WTC11 (cell line): ENCODE measurements at regions not wholly inside any gene's neighbourhood (a gene's known extent, or its start where the extent isn't known, plus 50 kb on each side); places are given as distances from the start of the nearest gene placed in this dataset.

Experiments
- ATAC-seq: fragments of 200-7000 bp; cut with Tn5 transposase; 2 replicates; pipeline ENCODE4 v1.10.0; 2021; ENCODE audit warnings: mild to moderate bottlenecking, moderate library complexity
- CTCF ChIA-PET: fragments of 300-600 bp; sonication (Branson Sonifier 250); formaldehyde crosslinking; loops from one replicate; lab custom pipeline; 2021; ENCODE audit warnings: antibody characterized with exemption; lab: Charles Lee
- POLR2A ChIA-PET: fragments of 350-600 bp; sonication (Branson Sonifier 250); formaldehyde crosslinking; loops from one replicate; lab custom pipeline; 2021; ENCODE audit warnings: antibody characterized with exemption; lab: Charles Lee
- DNase-seq: peaks from one replicate; pipeline ENCODE4 v3.0.0; 2021; ENCODE audit warnings: low spot score
- H3K27ac Mint-ChIP-seq: 2 replicates; pipeline ENCODE4 v1.8.0; 2021; ENCODE audit warnings: mixed read lengths
- H3K27me3 Mint-ChIP-seq: 2 replicates; pipeline ENCODE4 v1.8.0; 2021; ENCODE audit warnings: low read depth, mild to moderate bottlenecking, moderate library complexity, mixed read lengths
- H3K36me3 Mint-ChIP-seq: 2 replicates; pipeline ENCODE4 v1.8.0; 2021; ENCODE audit warnings: mixed read lengths
- H3K4me1 Mint-ChIP-seq: 2 replicates; pipeline ENCODE4 v1.8.0; 2022; ENCODE audit warnings: mixed read lengths
- H3K4me3 Mint-ChIP-seq: 2 replicates; pipeline ENCODE4 v1.8.0; 2021; ENCODE audit warnings: mild to moderate bottlenecking, moderate library complexity, mixed read lengths
- H3K9me3 Mint-ChIP-seq: 2 replicates; pipeline ENCODE4 v1.8.0; 2021; ENCODE audit warnings: mixed read lengths
- CREB1 ChIP-seq: sonication (generic); formaldehyde crosslinking; IDR thresholded peaks from 2 replicates; pipeline ENCODE4 v1.8.0; 2023; ENCODE audit warnings: mild to moderate bottlenecking, missing genetic modification reagents
- CREM ChIP-seq: sonication (generic); formaldehyde crosslinking; IDR thresholded peaks from 2 replicates; pipeline ENCODE4 v1.8.1; 2022; ENCODE audit warnings: mild to moderate bottlenecking, missing genetic modification reagents, moderate library complexity
- FOXJ3 ChIP-seq: sonication (generic); formaldehyde crosslinking; IDR thresholded peaks from 2 replicates; pipeline ENCODE4 v1.9.0; 2021; ENCODE audit warnings: missing genetic modification reagents, mild to moderate bottlenecking, borderline replicate concordance
- NR1H2 ChIP-seq: sonication (generic); formaldehyde crosslinking; IDR thresholded peaks from 2 replicates; pipeline ENCODE4 v1.9.0; 2021; ENCODE audit warnings: mild to moderate bottlenecking, moderate library complexity, missing genetic modification reagents
- NR2C2 ChIP-seq: sonication (generic); formaldehyde crosslinking; IDR thresholded peaks from 2 replicates; pipeline ENCODE4 v1.8.0; 2022; ENCODE audit warnings: mild to moderate bottlenecking, missing genetic modification reagents
- SOX15 ChIP-seq: fragments of 250-450 bp; sonication (Bioruptor Pico); IDR thresholded peaks from 2 replicates; pipeline ENCODE4 v1.9.0; 2021; ENCODE audit warnings: mild to moderate bottlenecking
- ZBTB21 ChIP-seq: sonication (generic); formaldehyde crosslinking; IDR thresholded peaks from 2 replicates; pipeline ENCODE4 v1.8.1; 2023; ENCODE audit warnings: mild to moderate bottlenecking, missing genetic modification reagents, borderline replicate concordance
- ZNF121 ChIP-seq: sonication (generic); formaldehyde crosslinking; IDR thresholded peaks from 2 replicates; pipeline ENCODE4 v1.8.0; 2023; ENCODE audit warnings: missing genetic modification reagents
- ZNF423 ChIP-seq: fragments of 250-450 bp; sonication (Bioruptor Pico); IDR thresholded peaks from 2 replicates; pipeline ENCODE4 v2.1.2; 2022; ENCODE audit warnings: mild to moderate bottlenecking, moderate library complexity
- TF ChIP-seq, protein P1 (sequence below): fragments of 250-450 bp; sonication (Bioruptor Pico); conservative IDR thresholded peaks from 2 replicates; pipeline ENCODE4 v1.9.0; 2021; ENCODE audit warnings: mild to moderate bottlenecking
- TF ChIP-seq, protein P2 (sequence below): sonication (generic); formaldehyde crosslinking; IDR thresholded peaks from 2 replicates; pipeline ENCODE4 v1.8.1; 2022; ENCODE audit warnings: mild to moderate bottlenecking, missing genetic modification reagents, moderate library complexity, borderline replicate concordance
- TF ChIP-seq, protein P3 (sequence below): sonication (generic); formaldehyde crosslinking; IDR thresholded peaks from 2 replicates; pipeline ENCODE4 v1.8.0; 2022; ENCODE audit warnings: missing genetic modification reagents
- TF ChIP-seq, protein P4 (sequence below): sonication (generic); formaldehyde crosslinking; IDR thresholded peaks from 2 replicates; pipeline ENCODE4 v1.8.0; 2022; ENCODE audit warnings: mild to moderate bottlenecking, missing genetic modification reagents
- TF ChIP-seq, protein P5 (sequence below): sonication (generic); formaldehyde crosslinking; IDR thresholded peaks from 2 replicates; pipeline ENCODE4 v1.8.1; 2023; ENCODE audit warnings: mild to moderate bottlenecking, moderate library complexity, missing genetic modification reagents
- TF ChIP-seq, protein P6 (sequence below): fragments of 250-450 bp; sonication (Bioruptor Pico); IDR thresholded peaks from 2 replicates; pipeline ENCODE4 v1.9.0; 2021; ENCODE audit warnings: mild to moderate bottlenecking, borderline replicate concordance
- TF ChIP-seq, protein P7 (sequence below): fragments of 250-450 bp; sonication (Bioruptor Pico); IDR thresholded peaks from 2 replicates; pipeline ENCODE4 v1.9.0; 2021; ENCODE audit warnings: mild to moderate bottlenecking

DNA sequence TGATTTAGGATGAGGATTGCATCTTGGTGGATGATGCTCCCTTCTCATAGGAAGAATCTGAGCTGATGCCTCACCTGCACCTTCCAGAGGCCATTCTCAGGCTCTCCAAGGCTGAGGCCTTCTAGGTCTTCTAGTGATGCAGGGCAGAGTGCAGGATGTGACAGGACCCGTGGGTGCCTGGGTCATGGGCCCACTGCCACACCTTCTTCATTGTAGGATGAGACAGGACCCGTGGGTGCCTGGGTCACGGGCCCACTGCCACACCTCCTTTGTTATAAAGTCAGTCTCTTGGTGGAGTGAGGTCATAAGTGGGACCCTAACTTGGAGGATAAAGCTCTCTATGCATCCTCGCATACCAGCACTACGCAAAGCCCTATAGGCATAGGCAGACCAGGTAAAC is 109.9 kb upstream of the TCERG1L start (continued):
- no peak for TF ChIP-seq NR2C2
- TF ChIP-seq, protein P1, sequence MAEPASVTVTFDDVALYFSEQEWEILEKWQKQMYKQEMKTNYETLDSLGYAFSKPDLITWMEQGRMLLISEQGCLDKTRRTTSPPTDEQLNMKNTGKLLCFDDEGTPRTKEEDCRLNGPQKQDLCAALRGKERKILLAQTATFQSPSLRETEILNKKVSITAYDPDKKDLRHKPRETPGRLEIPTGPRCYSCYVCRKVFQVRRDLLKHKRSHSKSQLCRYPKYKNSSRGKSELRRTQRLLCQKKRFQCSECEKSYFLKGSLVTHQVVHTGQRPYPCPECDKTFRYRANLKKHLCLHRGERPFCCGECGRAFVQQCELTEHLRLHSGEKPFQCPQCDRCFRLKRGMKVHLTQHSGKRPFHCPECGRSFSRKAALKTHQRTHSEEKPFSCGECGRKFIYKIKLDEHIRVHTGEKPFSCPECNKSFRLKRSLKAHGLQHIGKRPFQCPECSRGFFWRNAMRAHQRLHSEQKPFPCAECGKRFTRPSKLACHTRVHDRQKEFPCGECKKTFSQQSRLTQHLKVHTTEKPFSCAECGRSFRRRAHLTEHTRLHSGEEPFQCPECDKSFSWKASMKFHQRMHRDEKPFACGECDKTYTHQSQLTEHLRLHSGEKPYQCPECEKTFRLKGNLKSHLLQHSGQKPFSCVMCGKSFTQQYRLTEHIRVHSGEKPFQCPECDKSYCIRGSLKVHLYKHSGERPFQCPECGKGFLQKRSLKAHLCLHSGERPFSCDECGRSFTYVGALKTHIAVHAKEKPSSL, result no peak
- TF ChIP-seq SOX15 (CRISPR knock-in tag), result no peak

DNA sequence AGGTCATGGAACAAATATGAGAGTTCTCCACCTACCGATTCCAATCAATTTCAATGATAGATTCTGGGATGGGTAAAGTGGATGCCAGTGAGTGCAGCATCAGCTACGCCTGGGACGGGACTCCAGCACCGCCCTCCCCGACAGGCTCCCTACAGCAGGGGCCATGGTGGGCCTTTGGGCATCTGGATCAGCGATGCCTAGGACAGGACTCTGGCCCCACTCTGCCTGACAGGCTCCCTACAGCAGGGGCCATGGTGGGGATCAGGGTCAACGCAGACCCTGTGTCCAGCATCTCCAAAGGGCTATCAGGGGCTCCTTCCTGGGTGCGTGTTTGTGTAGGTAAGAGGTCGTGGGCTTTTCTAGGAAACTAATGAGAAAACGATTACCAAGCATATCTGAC is 111.2 kb upstream of the TCERG1L start:
- no peak overlapping the region for H3K27ac Mint-ChIP-seq

More for the DNA sequence above, 111.2 kb upstream of the TCERG1L start:
- ChIA-PET CTCF (interaction anchor here (1.6 kb wide), 1 partner anchor 31 kb away, joined by 3 read pairs; no protein-coding TSS in a partner anchor), POLR2A (no interaction called here)
- Mint-ChIP-seq H3K36me3 (peaks cover 72% of the 10 kb centered on the region), H3K4me1 (no peaks in the 10 kb centered on the region), H3K27me3 (no peaks in the 10 kb centered on the region), H3K4me3 (no peak overlapping the region), H3K9me3 (peaks cover 73% of the 10 kb centered on the region)
- no peak for DNase-seq
- TF ChIP-seq CREM (CRISPR knock-in tag) (no peak), SOX15 (CRISPR knock-in tag) (no peak), FOXJ3 (CRISPR knock-in tag) (no peak), ZBTB21 (no peak), ZNF423 (CRISPR knock-in tag) (no peak), CREB1 (no peak), NR1H2 (CRISPR knock-in tag) (no peak), ZNF121 (CRISPR knock-in tag) (no peak)
- TF ChIP-seq, protein P2, sequence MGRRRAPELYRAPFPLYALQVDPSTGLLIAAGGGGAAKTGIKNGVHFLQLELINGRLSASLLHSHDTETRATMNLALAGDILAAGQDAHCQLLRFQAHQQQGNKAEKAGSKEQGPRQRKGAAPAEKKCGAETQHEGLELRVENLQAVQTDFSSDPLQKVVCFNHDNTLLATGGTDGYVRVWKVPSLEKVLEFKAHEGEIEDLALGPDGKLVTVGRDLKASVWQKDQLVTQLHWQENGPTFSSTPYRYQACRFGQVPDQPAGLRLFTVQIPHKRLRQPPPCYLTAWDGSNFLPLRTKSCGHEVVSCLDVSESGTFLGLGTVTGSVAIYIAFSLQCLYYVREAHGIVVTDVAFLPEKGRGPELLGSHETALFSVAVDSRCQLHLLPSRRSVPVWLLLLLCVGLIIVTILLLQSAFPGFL (CRISPR knock-in tag), result no peak
- TF ChIP-seq, protein P3, sequence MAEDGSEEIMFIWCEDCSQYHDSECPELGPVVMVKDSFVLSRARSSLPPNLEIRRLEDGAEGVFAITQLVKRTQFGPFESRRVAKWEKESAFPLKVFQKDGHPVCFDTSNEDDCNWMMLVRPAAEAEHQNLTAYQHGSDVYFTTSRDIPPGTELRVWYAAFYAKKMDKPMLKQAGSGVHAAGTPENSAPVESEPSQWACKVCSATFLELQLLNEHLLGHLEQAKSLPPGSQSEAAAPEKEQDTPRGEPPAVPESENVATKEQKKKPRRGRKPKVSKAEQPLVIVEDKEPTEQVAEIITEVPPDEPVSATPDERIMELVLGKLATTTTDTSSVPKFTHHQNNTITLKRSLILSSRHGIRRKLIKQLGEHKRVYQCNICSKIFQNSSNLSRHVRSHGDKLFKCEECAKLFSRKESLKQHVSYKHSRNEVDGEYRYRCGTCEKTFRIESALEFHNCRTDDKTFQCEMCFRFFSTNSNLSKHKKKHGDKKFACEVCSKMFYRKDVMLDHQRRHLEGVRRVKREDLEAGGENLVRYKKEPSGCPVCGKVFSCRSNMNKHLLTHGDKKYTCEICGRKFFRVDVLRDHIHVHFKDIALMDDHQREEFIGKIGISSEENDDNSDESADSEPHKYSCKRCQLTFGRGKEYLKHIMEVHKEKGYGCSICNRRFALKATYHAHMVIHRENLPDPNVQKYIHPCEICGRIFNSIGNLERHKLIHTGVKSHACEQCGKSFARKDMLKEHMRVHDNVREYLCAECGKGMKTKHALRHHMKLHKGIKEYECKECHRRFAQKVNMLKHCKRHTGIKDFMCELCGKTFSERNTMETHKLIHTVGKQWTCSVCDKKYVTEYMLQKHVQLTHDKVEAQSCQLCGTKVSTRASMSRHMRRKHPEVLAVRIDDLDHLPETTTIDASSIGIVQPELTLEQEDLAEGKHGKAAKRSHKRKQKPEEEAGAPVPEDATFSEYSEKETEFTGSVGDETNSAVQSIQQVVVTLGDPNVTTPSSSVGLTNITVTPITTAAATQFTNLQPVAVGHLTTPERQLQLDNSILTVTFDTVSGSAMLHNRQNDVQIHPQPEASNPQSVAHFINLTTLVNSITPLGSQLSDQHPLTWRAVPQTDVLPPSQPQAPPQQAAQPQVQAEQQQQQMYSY, result no peak
- TF ChIP-seq, protein P4, sequence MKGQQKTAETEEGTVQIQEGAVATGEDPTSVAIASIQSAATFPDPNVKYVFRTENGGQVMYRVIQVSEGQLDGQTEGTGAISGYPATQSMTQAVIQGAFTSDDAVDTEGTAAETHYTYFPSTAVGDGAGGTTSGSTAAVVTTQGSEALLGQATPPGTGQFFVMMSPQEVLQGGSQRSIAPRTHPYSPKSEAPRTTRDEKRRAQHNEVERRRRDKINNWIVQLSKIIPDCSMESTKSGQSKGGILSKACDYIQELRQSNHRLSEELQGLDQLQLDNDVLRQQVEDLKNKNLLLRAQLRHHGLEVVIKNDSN (CRISPR knock-in tag), result no peak
- TF ChIP-seq, protein P5, sequence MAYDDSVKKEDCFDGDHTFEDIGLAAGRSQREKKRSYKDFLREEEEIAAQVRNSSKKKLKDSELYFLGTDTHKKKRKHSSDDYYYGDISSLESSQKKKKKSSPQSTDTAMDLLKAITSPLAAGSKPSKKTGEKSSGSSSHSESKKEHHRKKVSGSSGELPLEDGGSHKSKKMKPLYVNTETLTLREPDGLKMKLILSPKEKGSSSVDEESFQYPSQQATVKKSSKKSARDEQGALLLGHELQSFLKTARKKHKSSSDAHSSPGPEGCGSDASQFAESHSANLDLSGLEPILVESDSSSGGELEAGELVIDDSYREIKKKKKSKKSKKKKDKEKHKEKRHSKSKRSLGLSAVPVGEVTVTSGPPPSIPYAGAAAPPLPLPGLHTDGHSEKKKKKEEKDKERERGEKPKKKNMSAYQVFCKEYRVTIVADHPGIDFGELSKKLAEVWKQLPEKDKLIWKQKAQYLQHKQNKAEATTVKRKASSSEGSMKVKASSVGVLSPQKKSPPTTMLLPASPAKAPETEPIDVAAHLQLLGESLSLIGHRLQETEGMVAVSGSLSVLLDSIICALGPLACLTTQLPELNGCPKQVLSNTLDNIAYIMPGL (CRISPR knock-in tag), result no peak
- TF ChIP-seq, protein P6, sequence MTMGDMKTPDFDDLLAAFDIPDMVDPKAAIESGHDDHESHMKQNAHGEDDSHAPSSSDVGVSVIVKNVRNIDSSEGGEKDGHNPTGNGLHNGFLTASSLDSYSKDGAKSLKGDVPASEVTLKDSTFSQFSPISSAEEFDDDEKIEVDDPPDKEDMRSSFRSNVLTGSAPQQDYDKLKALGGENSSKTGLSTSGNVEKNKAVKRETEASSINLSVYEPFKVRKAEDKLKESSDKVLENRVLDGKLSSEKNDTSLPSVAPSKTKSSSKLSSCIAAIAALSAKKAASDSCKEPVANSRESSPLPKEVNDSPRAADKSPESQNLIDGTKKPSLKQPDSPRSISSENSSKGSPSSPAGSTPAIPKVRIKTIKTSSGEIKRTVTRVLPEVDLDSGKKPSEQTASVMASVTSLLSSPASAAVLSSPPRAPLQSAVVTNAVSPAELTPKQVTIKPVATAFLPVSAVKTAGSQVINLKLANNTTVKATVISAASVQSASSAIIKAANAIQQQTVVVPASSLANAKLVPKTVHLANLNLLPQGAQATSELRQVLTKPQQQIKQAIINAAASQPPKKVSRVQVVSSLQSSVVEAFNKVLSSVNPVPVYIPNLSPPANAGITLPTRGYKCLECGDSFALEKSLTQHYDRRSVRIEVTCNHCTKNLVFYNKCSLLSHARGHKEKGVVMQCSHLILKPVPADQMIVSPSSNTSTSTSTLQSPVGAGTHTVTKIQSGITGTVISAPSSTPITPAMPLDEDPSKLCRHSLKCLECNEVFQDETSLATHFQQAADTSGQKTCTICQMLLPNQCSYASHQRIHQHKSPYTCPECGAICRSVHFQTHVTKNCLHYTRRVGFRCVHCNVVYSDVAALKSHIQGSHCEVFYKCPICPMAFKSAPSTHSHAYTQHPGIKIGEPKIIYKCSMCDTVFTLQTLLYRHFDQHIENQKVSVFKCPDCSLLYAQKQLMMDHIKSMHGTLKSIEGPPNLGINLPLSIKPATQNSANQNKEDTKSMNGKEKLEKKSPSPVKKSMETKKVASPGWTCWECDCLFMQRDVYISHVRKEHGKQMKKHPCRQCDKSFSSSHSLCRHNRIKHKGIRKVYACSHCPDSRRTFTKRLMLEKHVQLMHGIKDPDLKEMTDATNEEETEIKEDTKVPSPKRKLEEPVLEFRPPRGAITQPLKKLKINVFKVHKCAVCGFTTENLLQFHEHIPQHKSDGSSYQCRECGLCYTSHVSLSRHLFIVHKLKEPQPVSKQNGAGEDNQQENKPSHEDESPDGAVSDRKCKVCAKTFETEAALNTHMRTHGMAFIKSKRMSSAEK (CRISPR knock-in tag), result no peak
- TF ChIP-seq, protein P1, result no peak
- TF ChIP-seq, protein P7, sequence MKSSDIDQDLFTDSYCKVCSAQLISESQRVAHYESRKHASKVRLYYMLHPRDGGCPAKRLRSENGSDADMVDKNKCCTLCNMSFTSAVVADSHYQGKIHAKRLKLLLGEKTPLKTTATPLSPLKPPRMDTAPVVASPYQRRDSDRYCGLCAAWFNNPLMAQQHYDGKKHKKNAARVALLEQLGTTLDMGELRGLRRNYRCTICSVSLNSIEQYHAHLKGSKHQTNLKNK (CRISPR knock-in tag), result no peak
- no peak for ATAC-seq
